Keratinocyte (primary cell): ENCODE measurements at regions not wholly inside any gene's neighbourhood (a gene's known extent, or its start where the extent isn't known, plus 50 kb on each side); places are given as distances from the start of the nearest gene placed in this dataset.

ENCODE experiments used
- CTCF ChIP-seq, 3 experiments: IDR thresholded peaks in 1 of 3; conservative IDR thresholded peaks in 1 of 3; optimal IDR thresholded peaks in 1 of 3; 2 replicates in 2 of 3; 3 replicates in 1 of 3; pipeline versions ENCODE3 to v1.5.1; 2011; ENCODE audit warnings: low read length in 3 of 3, mild to moderate bottlenecking in 3 of 3, moderate library complexity in 2 of 3, control low read depth in 1 of 3, inconsistent platforms in 1 of 3; ENCODE audit not compliant: insufficient read depth in 2 of 3; ENCODE audit errors: extremely low read depth in 1 of 3
- EZH2 ChIP-seq: IDR thresholded peaks from one replicate; pipeline ENCODE4 v1.6.1; 2012; ENCODE audit warnings: inconsistent platforms, mild to moderate bottlenecking, low read length, moderate library complexity

- TF ChIP-seq CTCF (optimal IDR thresholded peaks at IDR 0.05 in 1 of 3, IDR thresholded peaks at IDR 0.05 in 1 of 3, conservative IDR thresholded peaks at IDR 0.05 in 1 of 3; ENCODE audit: extremely low read depth in 1 of 3, insufficient read depth in 2 of 3, low read length in 3 of 3): no peak
- no peak for TF ChIP-seq EZH2
These were observed 67.7 kb upstream of the ROPN1 start for GRCh38 chr3:124059580-124059979.
